Keratinocyte (primary cell): ENCODE measurements at regions not wholly inside any gene's neighbourhood (a gene's known extent, or its start where the extent isn't known, plus 50 kb on each side); places are given as distances from the start of the nearest gene placed in this dataset.

ENCODE experiments used
- EZH2 ChIP-seq: IDR thresholded peaks from one replicate; pipeline ENCODE4 v1.6.1; 2012; ENCODE audit warnings: inconsistent platforms, mild to moderate bottlenecking, low read length, moderate library complexity
- TF ChIP-seq, protein P1 (sequence below), 3 experiments: IDR thresholded peaks in 1 of 3; conservative IDR thresholded peaks in 1 of 3; optimal IDR thresholded peaks in 1 of 3; 2 replicates in 2 of 3; 3 replicates in 1 of 3; pipeline versions ENCODE3 to v1.5.1; 2011; ENCODE audit warnings: low read length in 3 of 3, mild to moderate bottlenecking in 3 of 3, moderate library complexity in 2 of 3, control low read depth in 1 of 3, inconsistent platforms in 1 of 3; ENCODE audit not compliant: insufficient read depth in 2 of 3; ENCODE audit errors: extremely low read depth in 1 of 3

DNA sequence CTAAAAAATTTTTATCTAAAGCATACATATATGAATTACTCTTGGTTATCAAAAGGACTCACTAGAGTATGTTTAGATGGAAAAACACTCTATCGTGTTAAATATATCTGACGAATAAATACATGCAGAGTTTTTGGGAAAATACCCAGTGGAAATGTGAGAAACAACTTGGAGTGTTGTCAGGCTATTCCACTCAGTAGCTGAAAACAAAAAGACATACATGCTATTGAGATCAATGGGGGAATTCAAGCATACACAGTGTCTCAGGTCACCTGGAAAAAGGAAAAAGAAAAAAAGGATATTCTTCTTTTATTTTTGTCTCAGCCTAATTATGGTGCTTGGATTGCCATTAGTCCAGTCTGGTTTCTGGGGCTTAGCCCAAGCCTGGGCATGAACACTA, 247.0 kb upstream of the LYPLAL1 start:
- TF ChIP-seq, protein P1, sequence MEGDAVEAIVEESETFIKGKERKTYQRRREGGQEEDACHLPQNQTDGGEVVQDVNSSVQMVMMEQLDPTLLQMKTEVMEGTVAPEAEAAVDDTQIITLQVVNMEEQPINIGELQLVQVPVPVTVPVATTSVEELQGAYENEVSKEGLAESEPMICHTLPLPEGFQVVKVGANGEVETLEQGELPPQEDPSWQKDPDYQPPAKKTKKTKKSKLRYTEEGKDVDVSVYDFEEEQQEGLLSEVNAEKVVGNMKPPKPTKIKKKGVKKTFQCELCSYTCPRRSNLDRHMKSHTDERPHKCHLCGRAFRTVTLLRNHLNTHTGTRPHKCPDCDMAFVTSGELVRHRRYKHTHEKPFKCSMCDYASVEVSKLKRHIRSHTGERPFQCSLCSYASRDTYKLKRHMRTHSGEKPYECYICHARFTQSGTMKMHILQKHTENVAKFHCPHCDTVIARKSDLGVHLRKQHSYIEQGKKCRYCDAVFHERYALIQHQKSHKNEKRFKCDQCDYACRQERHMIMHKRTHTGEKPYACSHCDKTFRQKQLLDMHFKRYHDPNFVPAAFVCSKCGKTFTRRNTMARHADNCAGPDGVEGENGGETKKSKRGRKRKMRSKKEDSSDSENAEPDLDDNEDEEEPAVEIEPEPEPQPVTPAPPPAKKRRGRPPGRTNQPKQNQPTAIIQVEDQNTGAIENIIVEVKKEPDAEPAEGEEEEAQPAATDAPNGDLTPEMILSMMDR (optimal IDR thresholded peaks at IDR 0.05 in 1 of 3, IDR thresholded peaks at IDR 0.05 in 1 of 3, conservative IDR thresholded peaks at IDR 0.05 in 1 of 3; ENCODE audit: extremely low read depth in 1 of 3, insufficient read depth in 2 of 3, low read length in 3 of 3) = no peak
- TF ChIP-seq EZH2 = no peak
